HG03439 (cell line): ENCODE measurements at regions not wholly inside any gene's neighbourhood (a gene's known extent, or its start where the extent isn't known, plus 50 kb on each side); places are given as distances from the start of the nearest gene placed in this dataset.
A peak's percentile ranks its signal among the peaks of the same experiment; 100 is the strongest.
"Not testable (repeated sequence)": the region's sequence is repeated elsewhere in the genome, so short reads cannot be mapped to it uniquely, and the experiment has no call there.

Experiments used
- ATAC-seq: cut with Tn5 transposase; IDR thresholded peaks from one replicate; pipeline ENCODE4 v1.9.1; 2021; ENCODE audit warnings: mild to moderate bottlenecking, moderate library complexity; ENCODE audit not compliant: unreplicated experiment

- ATAC-seq, result no peak
These were observed 161.5 kb upstream of the KBTBD8 start for GRCh38 chr3:66836363-66837152.

GRCh38 chr3:66838704-66839103, 159.4 kb upstream of the KBTBD8 start:
- no peak for ATAC-seq

- ATAC-seq, result no peak
These were observed 158.6 kb upstream of the KBTBD8 start for GRCh38 chr3:66839508-66839907.

- ATAC-seq, result not testable (repeated sequence)
These were observed 155.2 kb upstream of the KBTBD8 start for GRCh38 chr3:66842761-66843464.

- no peak for ATAC-seq
These were observed 146.1 kb upstream of the KBTBD8 start for GRCh38 chr3:66851894-66852613.

GRCh38 chr3:66854601-66855151, 143.4 kb upstream of the KBTBD8 start:
- ATAC-seq, result no peak

GRCh38 chr3:66856533-66856932, 141.6 kb upstream of the KBTBD8 start:
- peak; percentile 86 for ATAC-seq

GRCh38 chr3:66858656-66859381, 139.3 kb upstream of the KBTBD8 start:
- ATAC-seq, result no peak

- no peak for ATAC-seq
These were observed 137.3 kb upstream of the KBTBD8 start for GRCh38 chr3:66860771-66861170.

GRCh38 chr3:66863205-66864111, 134.6 kb upstream of the KBTBD8 start:
- ATAC-seq, result peak; percentile 60

GRCh38 chr3:66884659-66885058, 113.4 kb upstream of the KBTBD8 start:
- ATAC-seq, result no peak

GRCh38 chr3:66885326-66886000, 112.6 kb upstream of the KBTBD8 start:
- no peak for ATAC-seq

GRCh38 chr3:66889750-66890494, 108.2 kb upstream of the KBTBD8 start:
- ATAC-seq, result no peak

- no peak for ATAC-seq
These were observed 100.0 kb upstream of the KBTBD8 start for GRCh38 chr3:66898155-66898554.

GRCh38 chr3:66904336-66904735, 93.8 kb upstream of the KBTBD8 start:
- ATAC-seq, result no peak

GRCh38 chr3:66904831-66905493, 93.1 kb upstream of the KBTBD8 start:
- ATAC-seq, result no peak

GRCh38 chr3:66907136-66907535, 91.0 kb upstream of the KBTBD8 start:
- ATAC-seq, result no peak
